GM12878 (cell line): ENCODE measurements at regions not wholly inside any gene's neighbourhood (a gene's known extent, or its start where the extent isn't known, plus 50 kb on each side); places are given as distances from the start of the nearest gene placed in this dataset.
A peak's percentile ranks its signal among the peaks of the same experiment; 100 is the strongest.

ENCODE experiments used
- ATAC-seq: fragments of 200-7000 bp; cut with Tn5 transposase; 3 replicates; pipeline ENCODE4 v1.9.1; 2020; ENCODE audit warnings: mild to moderate bottlenecking, moderate library complexity
- BruUV-seq: library from RNA; stranded (reverse); fragments of 400-500 nt; replicated peaks from 2 replicates; lab custom pipeline; 2021; lab: Mats Ljungman, UMichigan
- CTCF ChIA-PET: fragments of 300-600 bp; sonication (Branson Sonifier 250); formaldehyde crosslinking; extraction: SDS; loops from one replicate; lab custom pipeline; 2021; ENCODE audit warnings: inconsistent platforms; lab: Yijun Ruan, JAX
- POLR2A ChIA-PET: fragments of 350-600 bp; formaldehyde crosslinking; extraction: SDS; loops from one replicate; lab custom pipeline; 2021; ENCODE audit warnings: inconsistent platforms; lab: Charles Lee
- RAD21 ChIA-PET: fragments of 300-600 bp; sonication (Branson Sonifier 250); formaldehyde crosslinking; loops from one replicate; lab custom pipeline; 2023; ENCODE audit warnings: antibody characterized with exemption; ENCODE audit not compliant: unreplicated experiment; lab: Charles Lee
- SMC1A ChIA-PET: fragments of 300-600 bp; sonication (Branson Sonifier 250); formaldehyde crosslinking; loops from one replicate; lab custom pipeline; 2023; ENCODE audit not compliant: unreplicated experiment, uncharacterized antibody; lab: Charles Lee
- DNase-seq: peaks from one replicate; pipeline ENCODE4 v3.0.0-alpha.2; 2011; ENCODE audit warnings: low read depth, low spot score
- FAIRE-seq: peaks from 3 replicates; lab custom pipeline; 2011; peaks lifted over from hg19 to GRCh38; lab: Jason Lieb, UNC
- H2AFZ ChIP-seq: 2 replicates; pipeline ENCODE4 v1.6.0; 2011; ENCODE audit warnings: low read depth, low read length, control low read depth; ENCODE audit not compliant: control insufficient read depth
- H3K27ac ChIP-seq: 2 replicates; pipeline ENCODE4 v1.5.1; 2011; ENCODE audit warnings: control low read depth; ENCODE audit not compliant: control insufficient read depth, insufficient read depth
- H3K27me3 ChIP-seq, 2 experiments: replicated peaks in 1 of 2; 2 replicates each; pipeline versions ENCODE4 v1.6.0 to v1.6.1; 2011; ENCODE audit warnings: low read length in 1 of 2; ENCODE audit not compliant: control insufficient read depth in 2 of 2, insufficient read depth in 2 of 2
- H3K36me3 ChIP-seq, 2 experiments: 2 replicates each; pipeline ENCODE4 v1.5.1; 2011; ENCODE audit warnings: low read length in 1 of 2; ENCODE audit not compliant: control insufficient read depth in 2 of 2, insufficient read depth in 2 of 2
- H3K4me1 ChIP-seq: 2 replicates; pipeline ENCODE4 v1.6.1; 2011; ENCODE audit warnings: mild to moderate bottlenecking, low read length, moderate library complexity, mixed read lengths; ENCODE audit not compliant: control insufficient read depth, insufficient read depth
- H3K4me2 ChIP-seq: 2 replicates; pipeline ENCODE4 v1.6.0; 2011; ENCODE audit warnings: control low read depth; ENCODE audit not compliant: control insufficient read depth, insufficient read depth
- H3K4me3 ChIP-seq: fragments of 200-600 bp; sonication (generic); 2 replicates; pipeline ENCODE4 v1.5.1; 2016
- H3K79me2 ChIP-seq: 2 replicates; pipeline ENCODE4 v1.6.0; 2011; ENCODE audit warnings: low read length; ENCODE audit not compliant: control insufficient read depth, insufficient read depth
- H3K9ac ChIP-seq: 2 replicates; pipeline ENCODE4 v1.8.0; 2011; ENCODE audit warnings: low read length, control low read depth, mixed read lengths; ENCODE audit not compliant: control insufficient read depth, insufficient read depth
- H3K9me3 ChIP-seq: replicated peaks from 3 replicates; pipeline ENCODE4 v1.5.1; 2011; ENCODE audit warnings: mild to moderate bottlenecking, low read length; ENCODE audit not compliant: control insufficient read depth, insufficient read depth
- H4K20me1 ChIP-seq: 2 replicates; pipeline ENCODE4 v1.6.0; 2011; ENCODE audit not compliant: control insufficient read depth, insufficient read depth
- BMI1 ChIP-seq: fragments of 450-650 bp; IDR thresholded peaks from 2 replicates; pipeline ENCODE4 v1.6.1; 2016; ENCODE audit warnings: mild to moderate bottlenecking, moderate library complexity, borderline replicate concordance
- CREM ChIP-seq: IDR thresholded peaks from 2 replicates; pipeline ENCODE4 v1.6.1; 2014; ENCODE audit warnings: antibody characterized with exemption, low read depth
- MEF2A ChIP-seq: IDR thresholded peaks from 2 replicates; pipeline ENCODE4 v1.6.1; 2011; ENCODE audit warnings: low read depth, mild to moderate bottlenecking, low read length, moderate library complexity; ENCODE audit not compliant: insufficient read depth
- MEF2B ChIP-seq: fragments of 450-650 bp; IDR thresholded peaks from 2 replicates; pipeline ENCODE4 v1.6.1; 2018; ENCODE audit warnings: mild to moderate bottlenecking, moderate library complexity; ENCODE audit not compliant: partially characterized antibody, poor library complexity, severe bottlenecking
- MTA3 ChIP-seq: IDR thresholded peaks from 2 replicates; pipeline ENCODE4 v1.6.1; 2012; ENCODE audit warnings: low read length, inconsistent platforms, borderline replicate concordance
- NFXL1 ChIP-seq: fragments of 450-650 bp; IDR thresholded peaks from 2 replicates; pipeline ENCODE4 v1.6.1; 2017; ENCODE audit warnings: antibody characterized with exemption, mild to moderate bottlenecking, borderline replicate concordance
- SMARCA5 ChIP-seq: fragments of 450-650 bp; IDR thresholded peaks from 2 replicates; pipeline ENCODE4 v1.6.1; 2017; ENCODE audit warnings: mild to moderate bottlenecking
- ZSCAN29 ChIP-seq: fragments of 450-650 bp; IDR thresholded peaks from 2 replicates; pipeline ENCODE4 v1.6.1; 2017; ENCODE audit warnings: mild to moderate bottlenecking, moderate library complexity
- whole genome bisulfite sequencing: methylation state at CpG from one replicate; pipeline ENCODE4 v1.1.6; 2016; ENCODE audit warnings: low lambda C conversion rate; ENCODE audit not compliant: insufficient replicate concordance, insufficient coverage; ENCODE audit errors: missing lambda C conversion rate; 5-methylcytosine and 5-hydroxymethylcytosine counted together
- in situ Hi-C: fragments of 300-500 bp; cut with MboI; formaldehyde crosslinking; loops from 9 replicates; pipeline ENCODE4 v1.14.3; 2018; ENCODE audit warnings: mixed read lengths
- intact Hi-C: fragments of 100-400 bp; cut with micrococcal nuclease; formaldehyde crosslinking; loops from one replicate; pipeline ENCODE4 v1.14.2; 2022; ENCODE audit not compliant: unreplicated experiment
- TF ChIP-seq, protein P1 (sequence below): IDR thresholded peaks from 2 replicates; pipeline ENCODE4 v1.6.1; 2011; ENCODE audit warnings: borderline replicate concordance, low read depth, mild to moderate bottlenecking, moderate library complexity, mixed read lengths, low read length; ENCODE audit not compliant: insufficient read depth; ENCODE audit errors: extremely low read length
- TF ChIP-seq, protein P2 (sequence below), 3 experiments: IDR thresholded peaks in 2 of 3; conservative IDR thresholded peaks in 1 of 3; 2 replicates each; pipeline ENCODE4 v1.5.1; 2011; ENCODE audit warnings: low read depth in 3 of 3, low read length in 3 of 3, mild to moderate bottlenecking in 3 of 3, control low read depth in 2 of 3, moderate library complexity in 2 of 3, inconsistent platforms in 1 of 3, mixed read lengths in 1 of 3; ENCODE audit not compliant: control insufficient read depth in 2 of 3, insufficient read depth in 1 of 3; ENCODE audit errors: extremely low read depth in 1 of 3
- TF ChIP-seq, protein P3 (sequence below): fragments of 450-650 bp; IDR thresholded peaks from 2 replicates; pipeline ENCODE4 v1.6.1; 2017; ENCODE audit warnings: mild to moderate bottlenecking, low read depth, inconsistent platforms; ENCODE audit not compliant: poor library complexity, severe bottlenecking
- TF ChIP-seq, protein P4 (sequence below): IDR thresholded peaks from 2 replicates; pipeline ENCODE4 v1.6.1; 2011; ENCODE audit warnings: mild to moderate bottlenecking, low read depth, low read length, moderate library complexity; ENCODE audit not compliant: insufficient replicate concordance
- TF ChIP-seq, protein P5 (sequence below): IDR thresholded peaks from 2 replicates; pipeline ENCODE4 v1.6.1; 2012; ENCODE audit warnings: low read depth, low read length, improper control_type of control experiment

DNA sequence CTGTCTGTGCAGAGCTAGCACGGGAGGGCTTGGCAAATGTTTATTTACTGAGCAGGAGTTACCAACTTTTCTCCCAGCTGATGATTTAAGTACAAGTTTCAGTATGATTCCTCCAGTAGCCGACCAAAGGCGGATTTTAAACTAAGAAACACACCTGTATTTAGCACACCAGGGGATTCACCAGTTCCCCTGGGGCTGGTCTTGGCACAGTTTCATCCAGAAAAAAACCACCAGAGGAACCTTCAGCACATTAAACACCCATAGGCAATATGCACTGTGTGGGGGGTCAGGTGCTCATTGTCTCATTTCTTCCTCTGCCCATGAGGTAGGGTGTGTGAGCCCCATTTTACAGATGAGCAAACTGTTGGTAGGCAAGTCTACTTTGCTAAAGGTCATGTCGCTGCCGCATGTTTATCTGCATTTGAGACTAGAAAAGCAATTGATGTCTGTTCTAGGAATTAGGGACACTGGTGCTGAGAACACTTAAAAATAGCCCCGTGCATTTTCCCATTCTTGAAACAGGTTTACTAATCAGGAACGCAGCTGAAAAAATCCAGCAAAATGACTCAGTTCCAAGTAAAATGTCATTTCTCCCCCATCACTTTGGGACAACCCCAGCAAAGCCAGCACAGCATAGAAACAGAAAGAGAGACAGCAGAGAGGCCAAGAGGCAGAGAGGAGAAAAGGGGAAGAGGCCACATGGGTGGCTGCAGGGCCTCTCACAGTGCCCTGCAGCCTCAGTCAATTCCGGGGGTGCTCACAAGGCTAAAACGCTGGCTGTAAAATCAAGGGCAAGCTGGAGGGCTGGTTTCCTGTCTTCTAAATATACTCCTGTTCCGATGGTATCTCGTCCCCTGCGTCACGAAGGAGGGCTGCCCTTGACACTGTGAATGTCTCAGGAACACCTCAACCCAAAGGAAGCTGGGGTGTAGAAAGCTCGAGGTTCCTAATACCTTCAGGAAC is 166.8 kb upstream of the ID2 start:
- Histone ChIP-seq H3K27ac (peak overlapping the region; percentile 93), H3K36me3 (no peaks in the 10 kb centered on the region), H3K9ac (peak overlapping the region; percentile 62), H2AFZ (no peak overlapping the region), H4K20me1 (no peaks in the 10 kb centered on the region), H3K4me1 (peaks cover 46% of the 10 kb centered on the region), H3K79me2 (no peaks in the 10 kb centered on the region), H3K4me2 (peak overlapping the region; percentile 80), H3K4me3 (peak overlapping the region; percentile 51; the same call in 1 of the 2 replicates), H3K9me3 (peaks cover 19% of the 10 kb centered on the region), H3K27me3 (no peaks in the 10 kb centered on the region)
- POLR2A ChIA-PET, result interaction anchor here (0.6 to 11.0 kb wide), 21 partner anchors 10 to 790 kb away, joined by 3 to 98 read pairs (median 5); partner anchors contain the start of gene ID2
- intact Hi-C loops (loop anchor here (1.0 to 10.0 kb wide), 7 partner anchors 27 to 1080 kb away; no protein-coding TSS in a partner anchor), in situ Hi-C loops (no loop called here)
- BruUV-seq, result TSS peak; percentile 92
- DNase-seq (peak; percentile 99), FAIRE-seq (peak; percentile 91), ATAC-seq (peak; percentile 82)
- RAD21 ChIA-PET, result interaction anchor here (0.6 to 17.7 kb wide), 31 partner anchors 9 to 790 kb away, joined by 3 to 322 read pairs (median 5); partner anchors contain the start of gene ID2
- SMC1A ChIA-PET, result interaction anchor here (0.5 to 17.9 kb wide), 27 partner anchors 10 to 788 kb away, joined by 3 to 284 read pairs (median 4); no protein-coding TSS in a partner anchor
- CTCF ChIA-PET, result interaction anchor here (0.7 to 4.2 kb wide), 11 partner anchors 10 to 203 kb away, joined by 3 to 24 read pairs (median 5); partner anchors contain the start of gene ID2
- WGBS, result 0% methylated on average over 14 of the region's 14 CpGs
- TF ChIP-seq CREM (peak; percentile 86), MEF2B (peak; percentile 100), NFXL1 (no peak), BMI1 (peak; percentile 59; the same call in 1 of the 2 replicates), MEF2A (peak; percentile 92), MTA3 (no peak; the same call in 1 of the 2 replicates), ZSCAN29 (peak; percentile 40; the same call in 1 of the 2 replicates), SMARCA5 (peak; percentile 97)
- TF ChIP-seq, protein P1, sequence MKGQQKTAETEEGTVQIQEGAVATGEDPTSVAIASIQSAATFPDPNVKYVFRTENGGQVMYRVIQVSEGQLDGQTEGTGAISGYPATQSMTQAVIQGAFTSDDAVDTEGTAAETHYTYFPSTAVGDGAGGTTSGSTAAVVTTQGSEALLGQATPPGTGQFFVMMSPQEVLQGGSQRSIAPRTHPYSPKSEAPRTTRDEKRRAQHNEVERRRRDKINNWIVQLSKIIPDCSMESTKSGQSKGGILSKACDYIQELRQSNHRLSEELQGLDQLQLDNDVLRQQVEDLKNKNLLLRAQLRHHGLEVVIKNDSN, result peak; percentile 19
- TF ChIP-seq, protein P2, sequence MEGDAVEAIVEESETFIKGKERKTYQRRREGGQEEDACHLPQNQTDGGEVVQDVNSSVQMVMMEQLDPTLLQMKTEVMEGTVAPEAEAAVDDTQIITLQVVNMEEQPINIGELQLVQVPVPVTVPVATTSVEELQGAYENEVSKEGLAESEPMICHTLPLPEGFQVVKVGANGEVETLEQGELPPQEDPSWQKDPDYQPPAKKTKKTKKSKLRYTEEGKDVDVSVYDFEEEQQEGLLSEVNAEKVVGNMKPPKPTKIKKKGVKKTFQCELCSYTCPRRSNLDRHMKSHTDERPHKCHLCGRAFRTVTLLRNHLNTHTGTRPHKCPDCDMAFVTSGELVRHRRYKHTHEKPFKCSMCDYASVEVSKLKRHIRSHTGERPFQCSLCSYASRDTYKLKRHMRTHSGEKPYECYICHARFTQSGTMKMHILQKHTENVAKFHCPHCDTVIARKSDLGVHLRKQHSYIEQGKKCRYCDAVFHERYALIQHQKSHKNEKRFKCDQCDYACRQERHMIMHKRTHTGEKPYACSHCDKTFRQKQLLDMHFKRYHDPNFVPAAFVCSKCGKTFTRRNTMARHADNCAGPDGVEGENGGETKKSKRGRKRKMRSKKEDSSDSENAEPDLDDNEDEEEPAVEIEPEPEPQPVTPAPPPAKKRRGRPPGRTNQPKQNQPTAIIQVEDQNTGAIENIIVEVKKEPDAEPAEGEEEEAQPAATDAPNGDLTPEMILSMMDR (IDR thresholded peaks at IDR 0.05 in 2 of 3, conservative IDR thresholded peaks at IDR 0.05 in 1 of 3; ENCODE audit: control insufficient read depth in 2 of 3, extremely low read depth in 1 of 3, insufficient read depth in 1 of 3, low read depth in 3 of 3, low read length in 3 of 3), result no peak
- TF ChIP-seq, protein P3, sequence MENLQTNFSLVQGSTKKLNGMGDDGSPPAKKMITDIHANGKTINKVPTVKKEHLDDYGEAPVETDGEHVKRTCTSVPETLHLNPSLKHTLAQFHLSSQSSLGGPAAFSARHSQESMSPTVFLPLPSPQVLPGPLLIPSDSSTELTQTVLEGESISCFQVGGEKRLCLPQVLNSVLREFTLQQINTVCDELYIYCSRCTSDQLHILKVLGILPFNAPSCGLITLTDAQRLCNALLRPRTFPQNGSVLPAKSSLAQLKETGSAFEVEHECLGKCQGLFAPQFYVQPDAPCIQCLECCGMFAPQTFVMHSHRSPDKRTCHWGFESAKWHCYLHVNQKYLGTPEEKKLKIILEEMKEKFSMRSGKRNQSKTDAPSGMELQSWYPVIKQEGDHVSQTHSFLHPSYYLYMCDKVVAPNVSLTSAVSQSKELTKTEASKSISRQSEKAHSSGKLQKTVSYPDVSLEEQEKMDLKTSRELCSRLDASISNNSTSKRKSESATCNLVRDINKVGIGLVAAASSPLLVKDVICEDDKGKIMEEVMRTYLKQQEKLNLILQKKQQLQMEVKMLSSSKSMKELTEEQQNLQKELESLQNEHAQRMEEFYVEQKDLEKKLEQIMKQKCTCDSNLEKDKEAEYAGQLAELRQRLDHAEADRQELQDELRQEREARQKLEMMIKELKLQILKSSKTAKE, result peak; percentile 93
- TF ChIP-seq, protein P4, sequence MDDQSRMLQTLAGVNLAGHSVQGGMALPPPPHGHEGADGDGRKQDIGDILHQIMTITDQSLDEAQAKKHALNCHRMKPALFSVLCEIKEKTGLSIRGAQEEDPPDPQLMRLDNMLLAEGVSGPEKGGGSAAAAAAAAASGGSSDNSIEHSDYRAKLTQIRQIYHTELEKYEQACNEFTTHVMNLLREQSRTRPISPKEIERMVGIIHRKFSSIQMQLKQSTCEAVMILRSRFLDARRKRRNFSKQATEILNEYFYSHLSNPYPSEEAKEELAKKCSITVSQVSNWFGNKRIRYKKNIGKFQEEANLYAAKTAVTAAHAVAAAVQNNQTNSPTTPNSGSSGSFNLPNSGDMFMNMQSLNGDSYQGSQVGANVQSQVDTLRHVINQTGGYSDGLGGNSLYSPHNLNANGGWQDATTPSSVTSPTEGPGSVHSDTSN, result peak; percentile 3
- TF ChIP-seq, protein P5, sequence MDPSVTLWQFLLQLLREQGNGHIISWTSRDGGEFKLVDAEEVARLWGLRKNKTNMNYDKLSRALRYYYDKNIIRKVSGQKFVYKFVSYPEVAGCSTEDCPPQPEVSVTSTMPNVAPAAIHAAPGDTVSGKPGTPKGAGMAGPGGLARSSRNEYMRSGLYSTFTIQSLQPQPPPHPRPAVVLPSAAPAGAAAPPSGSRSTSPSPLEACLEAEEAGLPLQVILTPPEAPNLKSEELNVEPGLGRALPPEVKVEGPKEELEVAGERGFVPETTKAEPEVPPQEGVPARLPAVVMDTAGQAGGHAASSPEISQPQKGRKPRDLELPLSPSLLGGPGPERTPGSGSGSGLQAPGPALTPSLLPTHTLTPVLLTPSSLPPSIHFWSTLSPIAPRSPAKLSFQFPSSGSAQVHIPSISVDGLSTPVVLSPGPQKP, result no peak
